ENCODE measurements at regions not wholly inside any gene's neighbourhood (a gene's known extent, or its start where the extent isn't known, plus 50 kb on each side); places are given as distances from the start of the nearest gene placed in this dataset.

- no peak for TF ChIP-seq CTCF (IDR thresholded peaks at IDR 0.05; ENCODE audit: insufficient read depth, low read depth, low read length, missing control alignments)
Measured at GRCh38 chr5:174338185-174339010, 292.9 kb downstream of the NSG2 start.

DNA sequence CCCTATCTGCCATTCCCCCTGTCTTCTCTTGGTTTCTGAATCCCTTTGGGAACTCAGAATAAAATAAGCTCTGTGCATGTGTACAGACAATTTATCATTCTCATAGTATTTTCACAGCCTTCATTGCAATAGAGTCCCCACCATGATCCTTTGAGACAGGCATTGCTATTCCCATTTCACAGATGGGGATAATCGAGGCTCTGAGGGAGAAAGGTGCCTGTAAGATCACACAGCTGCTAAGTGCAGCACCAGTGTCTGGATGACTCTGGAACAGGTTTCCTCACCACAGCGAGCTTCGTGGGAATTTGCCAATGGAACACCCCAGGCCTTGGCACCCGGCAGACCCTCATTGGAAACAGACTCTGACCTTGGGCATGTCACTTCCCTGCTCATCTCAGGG, 293.6 kb downstream of the NSG2 start:
- no peak for TF ChIP-seq CTCF (IDR thresholded peaks at IDR 0.05; ENCODE audit: insufficient read depth, low read depth, low read length, missing control alignments)
- no peak for DNase-seq (ENCODE audit: low read depth)
- H3K4me3 ChIP-seq (ENCODE audit: low read depth, low read length) = no peak overlapping the region

More at GRCh38 chr5:174338185-174339010, 292.9 kb downstream of the NSG2 start:
- no peak overlapping the region for H3K4me3 ChIP-seq (ENCODE audit: low read depth, low read length)
- DNase-seq (ENCODE audit: low read depth) = no peak

DNA sequence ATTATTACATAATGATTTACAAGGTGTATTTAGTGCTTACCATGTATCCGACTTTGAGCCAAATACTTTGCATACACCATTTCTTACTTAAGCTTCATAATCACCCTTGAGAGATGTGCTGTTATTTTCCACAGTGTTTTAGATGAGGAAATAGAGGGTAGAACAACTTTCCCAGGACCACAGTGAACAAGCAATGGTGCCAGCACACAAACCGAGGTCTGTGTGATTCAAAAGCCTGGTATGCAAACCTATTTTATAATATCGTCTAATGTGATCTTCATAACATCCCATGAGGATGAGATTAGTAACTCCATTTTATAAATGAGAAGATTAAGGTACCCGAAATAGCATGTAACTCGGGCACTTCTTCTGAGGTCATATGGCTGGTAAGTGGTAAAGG, 294.7 kb downstream of the NSG2 start:
- DNase-seq (ENCODE audit: low read depth) = no peak
- no peak for TF ChIP-seq CTCF (IDR thresholded peaks at IDR 0.05; ENCODE audit: insufficient read depth, low read depth, low read length, missing control alignments)

GRCh38 chr5:174342696-174343095, 297.2 kb downstream of the NSG2 start:
- DNase-seq (ENCODE audit: low read depth) = no peak
- TF ChIP-seq CTCF (IDR thresholded peaks at IDR 0.05; ENCODE audit: insufficient read depth, low read depth, low read length, missing control alignments) = no peak
- no peak overlapping the region for H3K4me3 ChIP-seq (ENCODE audit: low read depth, low read length)

More for the DNA sequence above, 294.7 kb downstream of the NSG2 start:
- no peak overlapping the region for H3K4me3 ChIP-seq (ENCODE audit: low read depth, low read length)

DNA sequence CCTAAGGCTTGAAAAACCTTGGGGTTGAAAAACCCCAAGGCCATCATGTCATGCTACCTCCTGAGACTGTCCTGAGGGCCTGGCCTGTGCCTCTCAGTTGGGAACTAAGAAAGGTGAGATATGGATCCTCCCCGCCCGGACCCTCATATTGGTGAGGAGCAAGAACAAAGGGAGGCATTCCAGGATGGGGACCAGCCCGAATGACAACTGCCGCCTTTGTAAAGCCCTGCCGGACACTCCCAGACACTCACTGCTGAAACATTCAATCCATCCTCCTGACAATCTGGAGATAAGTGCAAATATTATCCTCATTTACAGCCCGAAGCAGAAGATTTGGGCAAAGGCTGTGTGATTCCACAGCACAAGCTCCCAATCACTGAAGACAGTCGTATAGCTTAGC, 298.3 kb downstream of the NSG2 start:
- DNase-seq (ENCODE audit: low read depth) = no peak
- no peak overlapping the region for H3K4me3 ChIP-seq (ENCODE audit: low read depth, low read length)
- no peak for TF ChIP-seq CTCF (IDR thresholded peaks at IDR 0.05; ENCODE audit: insufficient read depth, low read depth, low read length, missing control alignments)

DNA sequence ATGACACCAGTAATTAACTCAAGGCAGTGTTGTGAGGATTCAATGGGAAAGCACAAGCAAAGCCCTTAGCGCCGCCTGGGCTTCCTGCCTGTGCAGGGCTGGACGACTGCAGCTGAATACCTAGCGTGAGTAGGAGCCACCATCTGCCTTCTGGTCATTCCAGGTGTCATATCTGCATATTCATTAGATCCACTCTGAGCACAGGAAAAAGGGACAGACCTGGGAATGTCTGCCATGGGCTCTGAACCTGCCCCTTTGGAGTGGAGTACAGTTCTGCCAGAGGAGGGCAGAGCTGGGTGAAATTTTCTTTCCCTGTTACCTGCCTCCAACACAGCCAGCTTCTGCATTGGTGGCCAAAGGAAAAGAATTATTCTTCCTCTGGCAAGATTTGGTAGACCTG, 298.8 kb downstream of the NSG2 start:
- TF ChIP-seq CTCF (IDR thresholded peaks at IDR 0.05; ENCODE audit: insufficient read depth, low read depth, low read length, missing control alignments) = no peak
- no peak overlapping the region for H3K4me3 ChIP-seq (ENCODE audit: low read depth, low read length)
- DNase-seq (ENCODE audit: low read depth) = no peak

DNA sequence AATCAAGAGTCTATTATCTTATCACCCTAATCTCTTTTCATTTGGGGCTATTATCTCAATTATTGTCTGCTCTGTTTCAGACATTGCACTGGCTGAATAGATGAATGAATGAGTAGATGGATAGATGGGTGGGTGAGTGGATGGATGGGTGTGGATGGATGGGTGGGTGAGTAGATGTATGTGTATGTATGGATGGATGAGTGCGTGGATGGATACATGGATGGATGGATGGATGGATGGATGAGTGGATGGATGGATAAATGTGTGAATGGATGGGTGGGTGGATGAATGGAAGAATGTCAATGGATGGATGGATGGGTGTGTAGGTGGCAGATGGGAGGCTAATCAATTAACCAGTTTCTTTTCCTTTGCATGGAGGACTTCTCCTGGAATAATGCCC, 301.7 kb downstream of the NSG2 start:
- no peak for DNase-seq (ENCODE audit: low read depth)
- no peak for TF ChIP-seq CTCF (IDR thresholded peaks at IDR 0.05; ENCODE audit: insufficient read depth, low read depth, low read length, missing control alignments)
- no peak overlapping the region for H3K4me3 ChIP-seq (ENCODE audit: low read depth, low read length)
